ENCODE measurements at regions not wholly inside any gene's neighbourhood (a gene's known extent, or its start where the extent isn't known, plus 50 kb on each side); places are given as distances from the start of the nearest gene placed in this dataset.

GRCh38 chr12:30818562-30818961 lies 63.8 kb upstream of the CAPRIN2 start:
- H3K4me1 Mint-ChIP-seq (ENCODE audit: low read depth): peaks cover 25% of the 10 kb centered on the region
- H3K27me3 Mint-ChIP-seq: no peaks in the 10 kb centered on the region
- H3K9me3 Mint-ChIP-seq (ENCODE audit: low read depth): no peaks in the 10 kb centered on the region
- no peak for TF ChIP-seq CTCF (IDR thresholded peaks at IDR 0.05; ENCODE audit: unreplicated experiment)
- H3K36me3 Mint-ChIP-seq (ENCODE audit: insufficient read depth): no peaks in the 10 kb centered on the region
- no peak overlapping the region for H3K27ac Mint-ChIP-seq
- no peak overlapping the region for H3K4me3 Mint-ChIP-seq (ENCODE audit: low read depth)
- no peak for DNase-seq (ENCODE audit: low spot score, unreplicated experiment)

GRCh38 chr12:30816742-30817465 lies 62.2 kb upstream of the CAPRIN2 start:
- no peak for TF ChIP-seq CTCF (IDR thresholded peaks at IDR 0.05; ENCODE audit: unreplicated experiment)
- Mint-ChIP-seq H3K36me3 (ENCODE audit: insufficient read depth) (no peaks in the 10 kb centered on the region), H3K27ac (no peak overlapping the region), H3K9me3 (ENCODE audit: low read depth) (no peaks in the 10 kb centered on the region), H3K27me3 (no peaks in the 10 kb centered on the region), H3K4me3 (ENCODE audit: low read depth) (no peak overlapping the region), H3K4me1 (ENCODE audit: low read depth) (peaks cover 16% of the 10 kb centered on the region)
- no peak for DNase-seq (ENCODE audit: low spot score, unreplicated experiment)

GRCh38 chr12:30814295-30814655 lies 59.5 kb upstream of the CAPRIN2 start:
- TF ChIP-seq CTCF (IDR thresholded peaks at IDR 0.05; ENCODE audit: unreplicated experiment): no peak
- no peaks in the 10 kb centered on the region for H3K36me3 Mint-ChIP-seq (ENCODE audit: insufficient read depth)
- no peak overlapping the region for H3K4me3 Mint-ChIP-seq (ENCODE audit: low read depth)
- no peaks in the 10 kb centered on the region for H3K4me1 Mint-ChIP-seq (ENCODE audit: low read depth)
- H3K27ac Mint-ChIP-seq: no peak overlapping the region
- no peak for DNase-seq (ENCODE audit: low spot score, unreplicated experiment)
- no peaks in the 10 kb centered on the region for H3K9me3 Mint-ChIP-seq (ENCODE audit: low read depth)
- H3K27me3 Mint-ChIP-seq: no peaks in the 10 kb centered on the region

GRCh38 chr12:30813525-30814294 lies 59.0 kb upstream of the CAPRIN2 start:
- Mint-ChIP-seq H3K27ac (no peak overlapping the region), H3K36me3 (ENCODE audit: insufficient read depth) (no peaks in the 10 kb centered on the region), H3K9me3 (ENCODE audit: low read depth) (no peaks in the 10 kb centered on the region), H3K4me1 (ENCODE audit: low read depth) (no peaks in the 10 kb centered on the region), H3K4me3 (ENCODE audit: low read depth) (no peak overlapping the region), H3K27me3 (no peaks in the 10 kb centered on the region)
- no peak for DNase-seq (ENCODE audit: low spot score, unreplicated experiment)
- TF ChIP-seq CTCF (IDR thresholded peaks at IDR 0.05; ENCODE audit: unreplicated experiment): no peak

- Mint-ChIP-seq H3K4me3 (ENCODE audit: low read depth) (no peak overlapping the region), H3K27ac (no peak overlapping the region), H3K9me3 (ENCODE audit: low read depth) (peaks cover 4% of the 10 kb centered on the region), H3K36me3 (ENCODE audit: insufficient read depth) (peaks cover 2% of the 10 kb centered on the region), H3K4me1 (ENCODE audit: low read depth) (peaks cover 3% of the 10 kb centered on the region), H3K27me3 (no peaks in the 10 kb centered on the region)
- no peak for DNase-seq (ENCODE audit: low spot score, unreplicated experiment)
- no peak for TF ChIP-seq CTCF (IDR thresholded peaks at IDR 0.05; ENCODE audit: unreplicated experiment)
These were observed 57.2 kb upstream of the CAPRIN2 start for GRCh38 chr12:30811966-30812365.
